Stimulated activated CD4-positive, alpha-beta T cell treated with anti-CD3 and anti-CD28 coated beads, Interleukin-4, amount 100 ng/mL, for 4 hours (primary cell): ENCODE measurements at regions not wholly inside any gene's neighbourhood (a gene's known extent, or its start where the extent isn't known, plus 50 kb on each side); places are given as distances from the start of the nearest gene placed in this dataset.

ENCODE experiments used
- DNase-seq, 2 experiments: peaks; one replicate each; pipeline ENCODE4 v3.0.0-alpha.2; 2020

GRCh38 chr11:39288011-39288410 is 2171.4 kb downstream of the LRRC4C start:
- no peak for DNase-seq

GRCh38 chr11:39268176-39268690 is 2191.2 kb downstream of the LRRC4C start:
- DNase-seq, result no peak

GRCh38 chr11:39255648-39256047 is 2203.8 kb downstream of the LRRC4C start:
- no peak for DNase-seq

DNA sequence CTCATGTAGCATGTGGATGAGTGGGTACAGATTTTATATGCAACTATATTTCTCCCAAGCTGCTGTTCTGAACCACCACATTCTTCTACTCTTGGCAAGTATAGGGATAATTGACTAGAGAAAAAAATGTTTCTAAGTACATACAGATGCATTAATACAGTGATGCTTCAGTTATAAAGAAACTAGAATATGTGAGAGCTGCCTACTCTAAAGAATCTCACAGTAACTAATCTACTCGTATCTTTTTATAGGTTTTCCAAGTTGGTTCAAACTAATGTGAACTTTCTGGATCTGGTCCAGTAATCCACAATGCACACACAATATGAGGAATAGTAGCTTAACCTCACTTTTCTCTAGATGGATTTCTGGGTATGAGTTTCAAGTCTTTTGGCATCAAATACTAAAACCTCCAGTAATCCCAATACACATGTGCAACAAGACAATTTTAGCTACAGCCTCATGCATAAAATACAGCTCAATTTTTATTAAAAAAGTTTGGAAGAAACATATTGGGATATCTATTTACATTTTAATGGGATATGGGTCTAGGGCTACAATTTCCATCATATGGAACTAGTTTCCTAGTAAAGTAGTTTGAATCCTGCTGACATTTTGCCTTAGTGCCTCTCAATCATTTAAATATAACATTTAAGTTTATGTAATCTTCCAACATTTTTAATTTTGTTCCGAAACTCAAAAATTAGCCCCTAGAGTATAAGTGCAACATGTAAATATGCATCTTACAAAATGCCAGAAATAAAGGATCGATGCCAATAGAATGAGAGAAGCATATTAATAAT is 2209.7 kb downstream of the LRRC4C start:
- no peak for DNase-seq

GRCh38 chr11:39247570-39248137 is 2211.8 kb downstream of the LRRC4C start:
- DNase-seq, result no peak

DNA sequence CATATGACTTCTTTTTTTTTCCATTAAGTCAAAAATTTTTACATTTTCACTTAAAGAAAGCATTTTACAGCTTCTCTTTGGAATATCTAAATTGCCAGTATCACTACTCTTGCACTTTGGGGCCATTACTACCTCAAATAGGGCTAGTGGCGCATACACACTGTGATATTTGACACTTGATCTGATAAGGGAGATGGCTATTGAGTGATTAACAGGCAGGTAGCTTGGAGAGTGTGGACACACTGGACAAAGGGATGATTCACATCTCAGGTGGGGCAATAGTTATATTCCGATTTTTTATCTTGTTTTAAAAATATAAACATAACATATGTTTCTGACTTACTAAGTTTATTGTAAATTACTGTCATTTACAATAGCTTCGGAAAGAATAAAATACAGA is 2219.9 kb downstream of the LRRC4C start:
- no peak for DNase-seq

DNA sequence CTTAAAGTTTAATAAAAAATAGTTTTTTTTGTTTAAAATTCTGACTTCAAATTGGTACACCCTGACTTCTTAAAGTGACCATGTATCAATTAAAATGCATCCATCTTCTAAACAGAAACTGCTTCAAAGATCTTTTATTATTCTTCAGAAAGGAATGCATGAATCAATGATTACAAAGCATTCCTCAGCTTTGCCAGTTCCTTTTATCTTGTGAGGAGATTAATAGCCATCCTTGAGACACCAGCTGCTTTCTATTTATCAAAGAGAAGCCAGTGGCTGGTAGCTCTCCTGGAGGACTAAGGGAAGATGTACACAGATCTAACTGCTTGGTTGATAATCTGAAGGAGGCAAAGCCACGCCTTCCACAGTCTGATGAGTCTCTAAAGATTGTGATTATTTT is 2222.5 kb downstream of the LRRC4C start:
- no peak for DNase-seq

- no peak for DNase-seq
Measured at GRCh38 chr11:39221550-39222138, 2237.8 kb downstream of the LRRC4C start.

- no peak for DNase-seq
Measured at GRCh38 chr11:39220501-39221230, 2238.8 kb downstream of the LRRC4C start.

DNA sequence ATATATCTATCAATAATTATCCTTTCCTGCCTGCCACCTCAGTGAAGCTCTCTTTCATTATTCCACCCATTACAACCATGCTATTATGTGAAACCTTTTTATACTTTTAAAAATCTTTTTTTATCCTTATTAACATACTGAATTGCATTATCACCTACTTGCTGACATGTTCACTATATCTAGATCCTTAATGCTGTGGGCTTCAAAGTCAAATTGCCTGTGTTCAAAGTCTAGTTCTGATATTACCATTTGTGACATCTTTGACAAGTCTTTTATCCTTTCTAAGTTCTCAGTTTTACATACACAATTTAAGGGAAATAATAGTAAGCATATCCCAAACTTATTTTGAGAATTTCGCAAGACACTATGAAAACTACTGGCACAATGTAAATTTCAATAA is 2239.4 kb downstream of the LRRC4C start:
- no peak for DNase-seq

DNA sequence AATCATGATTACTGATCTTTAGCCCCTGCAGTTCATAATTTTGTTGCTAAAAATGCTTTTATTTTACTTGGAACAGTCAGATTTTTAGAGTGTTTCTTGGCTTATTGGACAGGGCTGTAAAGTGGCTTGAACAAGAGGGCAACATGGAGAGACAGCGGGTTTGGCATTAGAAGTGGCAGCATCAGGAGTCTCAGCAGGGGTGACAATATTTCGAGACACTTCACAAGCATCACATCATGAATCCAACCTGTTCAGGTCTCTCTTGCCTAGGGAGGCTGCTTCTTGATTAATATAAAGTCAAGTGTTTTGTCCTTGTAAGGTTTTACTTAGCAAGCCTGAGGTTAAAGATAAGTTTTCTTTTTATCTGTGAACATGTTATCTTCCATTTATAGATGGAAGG is 2249.5 kb downstream of the LRRC4C start:
- no peak for DNase-seq

GRCh38 chr11:39205236-39205995 is 2254.0 kb downstream of the LRRC4C start:
- no peak for DNase-seq

- DNase-seq, result no peak
Measured at GRCh38 chr11:39192671-39193070, 2266.8 kb downstream of the LRRC4C start.

GRCh38 chr11:39190751-39191150 is 2268.7 kb downstream of the LRRC4C start:
- DNase-seq, result no peak

GRCh38 chr11:39177678-39178077 is 2281.8 kb downstream of the LRRC4C start:
- DNase-seq, result no peak

GRCh38 chr11:39174965-39175364 is 2284.5 kb downstream of the LRRC4C start:
- no peak for DNase-seq

- no peak for DNase-seq
Measured at GRCh38 chr11:39174196-39174595, 2285.3 kb downstream of the LRRC4C start.

DNA sequence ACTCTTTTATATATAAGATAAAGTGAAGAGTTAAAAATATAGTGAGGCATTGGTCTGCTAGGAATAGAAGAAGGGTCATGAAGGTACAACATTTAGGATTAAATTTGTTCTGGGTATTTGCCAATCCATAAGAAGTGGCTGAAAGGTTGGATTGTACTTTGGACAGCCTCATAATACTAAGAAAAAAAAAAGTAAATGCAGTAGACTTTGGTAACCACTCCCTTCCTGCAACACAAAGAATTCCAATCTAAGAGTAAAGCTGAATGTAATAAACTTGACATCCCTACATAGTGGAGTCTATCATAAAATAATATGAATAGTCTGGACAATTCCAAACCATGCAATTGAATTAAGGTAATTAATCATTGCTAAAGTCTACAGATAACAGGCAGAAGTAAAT is 2294.4 kb downstream of the LRRC4C start:
- DNase-seq, result no peak

- no peak for DNase-seq
Measured at GRCh38 chr11:39149214-39149613, 2310.2 kb downstream of the LRRC4C start.

GRCh38 chr11:39145346-39145745 is 2314.1 kb downstream of the LRRC4C start:
- no peak for DNase-seq

DNA sequence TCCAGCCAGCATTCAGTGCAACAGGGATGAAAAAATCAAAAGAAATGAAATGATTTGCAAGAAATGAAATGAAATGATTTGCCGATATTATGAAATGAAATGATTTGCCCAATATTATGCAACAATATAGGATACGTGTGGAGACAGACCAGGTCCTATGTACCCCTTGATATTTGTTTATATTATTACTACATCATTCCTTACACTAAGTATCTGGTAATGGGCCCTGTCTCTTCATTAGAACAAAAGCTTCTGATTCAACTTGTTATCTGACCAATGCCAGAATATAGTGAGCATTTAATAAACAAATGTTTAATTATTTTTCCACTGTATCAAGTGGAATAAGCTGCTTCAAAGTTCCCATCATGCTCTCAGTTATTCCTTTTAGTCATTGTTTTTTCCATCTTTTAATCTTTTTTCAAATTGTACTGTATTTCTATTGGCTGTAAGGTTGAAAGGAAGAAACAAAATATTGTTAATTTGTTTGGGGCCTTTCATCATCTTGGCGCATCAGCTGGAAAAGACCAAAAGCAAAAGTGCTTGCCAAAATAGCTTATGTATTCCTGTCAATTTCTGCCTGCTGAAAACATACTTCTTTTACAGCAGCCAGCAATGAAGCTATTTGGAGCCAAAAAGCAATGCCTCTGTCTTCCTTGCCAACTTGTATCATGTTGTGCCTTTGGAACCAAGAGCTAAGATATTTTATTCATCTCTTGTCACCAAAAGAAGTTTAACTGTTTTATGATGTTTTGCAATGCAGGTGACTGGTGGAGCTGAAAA is 2314.9 kb downstream of the LRRC4C start:
- DNase-seq, result no peak

GRCh38 chr11:39139581-39139980 is 2319.9 kb downstream of the LRRC4C start:
- no peak for DNase-seq
